ENCODE measurements at regions not wholly inside any gene's neighbourhood (a gene's known extent, or its start where the extent isn't known, plus 50 kb on each side); places are given as distances from the start of the nearest gene placed in this dataset.

DNA sequence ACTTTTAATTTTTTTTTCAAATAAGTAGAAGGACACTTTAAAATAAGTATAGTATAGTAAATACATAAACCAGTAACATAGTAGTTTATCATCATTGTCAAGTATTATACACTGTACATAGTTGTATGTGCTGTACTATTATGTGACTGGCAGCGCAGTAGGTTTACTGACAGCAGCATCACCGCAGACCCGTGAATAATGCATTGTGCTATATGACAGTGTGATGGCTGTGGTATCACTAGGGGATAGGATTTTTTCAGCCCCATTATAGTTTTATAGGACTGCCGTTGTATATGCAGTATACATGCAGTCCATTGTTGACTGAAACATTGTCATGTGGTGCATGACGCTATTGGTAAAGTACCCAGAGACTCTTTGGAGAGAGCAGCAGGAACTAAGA, 306.5 kb downstream of the SQOR start:
- H3K18ac ChIP-seq (ENCODE audit: low read depth, low read length) = no peak overlapping the region
- ATAC-seq (ENCODE audit: low read depth) (no peak), DNase-seq (no peak)
- no CpG with 5 or more reads among the region's 5 CpGs for WGBS, 2 experiments (ENCODE audit: extremely low coverage in 2 of 2, insufficient read length in 1 of 2)
- no peak overlapping the region for H2AK5ac ChIP-seq (ENCODE audit: low read depth, low read length)
- no TSS peak for BruUV-seq (replicated peaks)
- H3K36me3 ChIP-seq (ENCODE audit: control insufficient read depth, insufficient read depth, low read length) = no peaks in the 10 kb centered on the region
- H3K9me3 ChIP-seq (ENCODE audit: control insufficient read depth, insufficient read depth, low read length) = peaks cover 8% of the 10 kb centered on the region; the same call in 1 of the 2 replicates
- intact Hi-C loops (cut with micrococcal nuclease) (no loop called here), in situ Hi-C loops (cut with MboI; ENCODE audit: low sequenced_read_pairs) (no loop called here), dilution Hi-C loops (cut with HindIII; ENCODE audit: low sequenced_read_pairs, unreplicated experiment) (no loop called here)
- no peak overlapping the region for H2AK9ac ChIP-seq (replicated peaks; ENCODE audit: low read depth, low read length, poor library complexity)
- H3K4me2 ChIP-seq (ENCODE audit: low read depth, low read length) = no peak overlapping the region
- no peaks in the 10 kb centered on the region for H4K20me1 ChIP-seq (ENCODE audit: insufficient read depth, low read length)
- no peak overlapping the region for H2BK5ac ChIP-seq (ENCODE audit: low read depth, low read length, poor library complexity, severe bottlenecking)
- no peak overlapping the region for H3K27ac ChIP-seq (ENCODE audit: insufficient read depth, low read length)
- no peak overlapping the region for H3K56ac ChIP-seq (ENCODE audit: extremely low read depth, insufficient read depth, low read length)
- H3K23ac ChIP-seq (ENCODE audit: low read depth, low read length) = no peak overlapping the region
- POLR2A ChIA-PET (ENCODE audit: unreplicated experiment) = no interaction called here
- H3K14ac ChIP-seq (replicated peaks; ENCODE audit: low read depth, low read length) = no peak overlapping the region
- H3K4me1 ChIP-seq (ENCODE audit: control insufficient read depth, insufficient read depth, low read length) = no peaks in the 10 kb centered on the region
- no peak overlapping the region for H2BK20ac ChIP-seq (ENCODE audit: low read depth, low read length)
- no peak overlapping the region for H4K8ac ChIP-seq (ENCODE audit: low read depth in 2 of 2, low read length in 2 of 2)
- H3K4ac ChIP-seq (ENCODE audit: low read depth, low read length) = no peak overlapping the region
- CTCF ChIA-PET = no interaction called here
- no peaks in the 10 kb centered on the region for H3K79me1 ChIP-seq (ENCODE audit: low read depth in 1 of 2, low read length in 2 of 2)
- no peak overlapping the region for H4K5ac ChIP-seq (ENCODE audit: low read depth, low read length)
- H3K27me3 ChIP-seq (ENCODE audit: control insufficient read depth, insufficient read depth, low read length) = no peaks in the 10 kb centered on the region
- H2BK120ac ChIP-seq (ENCODE audit: low read depth, low read length) = no peak overlapping the region
- no peak overlapping the region for H4K91ac ChIP-seq (ENCODE audit: insufficient read depth, low read depth, low read length)
- no peak overlapping the region for H2AFZ ChIP-seq (replicated peaks; ENCODE audit: low read length, poor library complexity)
- H3K9me1 ChIP-seq (ENCODE audit: insufficient read depth, low read length) = no peaks in the 10 kb centered on the region
- no peak overlapping the region for H3K4me3 ChIP-seq (ENCODE audit: insufficient read depth, low read depth, low read length)
- no peak overlapping the region for H2BK15ac ChIP-seq (ENCODE audit: low read depth, low read length)
- TF ChIP-seq FOS (IDR thresholded peaks at IDR 0.05; ENCODE audit: low read depth, low read length) = no peak
- TF ChIP-seq NFE2L2 (IDR thresholded peaks at IDR 0.05; ENCODE audit: low read depth, low read length) = no peak
- TF ChIP-seq, protein P1, sequence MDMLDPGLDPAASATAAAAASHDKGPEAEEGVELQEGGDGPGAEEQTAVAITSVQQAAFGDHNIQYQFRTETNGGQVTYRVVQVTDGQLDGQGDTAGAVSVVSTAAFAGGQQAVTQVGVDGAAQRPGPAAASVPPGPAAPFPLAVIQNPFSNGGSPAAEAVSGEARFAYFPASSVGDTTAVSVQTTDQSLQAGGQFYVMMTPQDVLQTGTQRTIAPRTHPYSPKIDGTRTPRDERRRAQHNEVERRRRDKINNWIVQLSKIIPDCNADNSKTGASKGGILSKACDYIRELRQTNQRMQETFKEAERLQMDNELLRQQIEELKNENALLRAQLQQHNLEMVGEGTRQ (IDR thresholded peaks at IDR 0.05; ENCODE audit: low read depth, low read length) = no peak
- TF ChIP-seq POLR2A (IDR thresholded peaks at IDR 0.05; ENCODE audit: low read depth, low read length) = no peak
- no peak for TF ChIP-seq MAFK (IDR thresholded peaks at IDR 0.05; ENCODE audit: low read depth, low read length)
- TF ChIP-seq, protein P2, sequence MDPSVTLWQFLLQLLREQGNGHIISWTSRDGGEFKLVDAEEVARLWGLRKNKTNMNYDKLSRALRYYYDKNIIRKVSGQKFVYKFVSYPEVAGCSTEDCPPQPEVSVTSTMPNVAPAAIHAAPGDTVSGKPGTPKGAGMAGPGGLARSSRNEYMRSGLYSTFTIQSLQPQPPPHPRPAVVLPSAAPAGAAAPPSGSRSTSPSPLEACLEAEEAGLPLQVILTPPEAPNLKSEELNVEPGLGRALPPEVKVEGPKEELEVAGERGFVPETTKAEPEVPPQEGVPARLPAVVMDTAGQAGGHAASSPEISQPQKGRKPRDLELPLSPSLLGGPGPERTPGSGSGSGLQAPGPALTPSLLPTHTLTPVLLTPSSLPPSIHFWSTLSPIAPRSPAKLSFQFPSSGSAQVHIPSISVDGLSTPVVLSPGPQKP (IDR thresholded peaks at IDR 0.05; ENCODE audit: borderline replicate concordance, low read depth, low read length) = no peak
- no peak for TF ChIP-seq MAZ (IDR thresholded peaks at IDR 0.05; ENCODE audit: borderline replicate concordance, low read depth, low read length)
- TF ChIP-seq RFX5 (IDR thresholded peaks at IDR 0.05; ENCODE audit: low read depth, low read length) = no peak
- TF ChIP-seq SMC3 (IDR thresholded peaks at IDR 0.05; ENCODE audit: low read depth, low read length) = no peak
- no peak for TF ChIP-seq BHLHE40 (IDR thresholded peaks at IDR 0.05; ENCODE audit: low read depth, low read length)
- TF ChIP-seq CHD1 (IDR thresholded peaks at IDR 0.05; ENCODE audit: low read depth, low read length) = no peak
- no peak for TF ChIP-seq RCOR1 (IDR thresholded peaks at IDR 0.05; ENCODE audit: insufficient replicate concordance, low read length)
- H3K9ac ChIP-seq (ENCODE audit: low read depth, low read length) = no peak overlapping the region

Data from IMR-90 (cell line).